ENCODE measurements at regions not wholly inside any gene's neighbourhood (a gene's known extent, or its start where the extent isn't known, plus 50 kb on each side); places are given as distances from the start of the nearest gene placed in this dataset.
"Not testable (repeated sequence)": the region's sequence is repeated elsewhere in the genome, so short reads cannot be mapped to it uniquely, and the experiment has no call there.

GRCh38 chr1:2851918-2852317 lies 50.4 kb upstream of the TTC34 start:
- not testable (repeated sequence) for DNase-seq (ENCODE audit: extremely low read depth in 1 of 11, low read depth in 9 of 11, low spot score in 4 of 11)

DNA sequence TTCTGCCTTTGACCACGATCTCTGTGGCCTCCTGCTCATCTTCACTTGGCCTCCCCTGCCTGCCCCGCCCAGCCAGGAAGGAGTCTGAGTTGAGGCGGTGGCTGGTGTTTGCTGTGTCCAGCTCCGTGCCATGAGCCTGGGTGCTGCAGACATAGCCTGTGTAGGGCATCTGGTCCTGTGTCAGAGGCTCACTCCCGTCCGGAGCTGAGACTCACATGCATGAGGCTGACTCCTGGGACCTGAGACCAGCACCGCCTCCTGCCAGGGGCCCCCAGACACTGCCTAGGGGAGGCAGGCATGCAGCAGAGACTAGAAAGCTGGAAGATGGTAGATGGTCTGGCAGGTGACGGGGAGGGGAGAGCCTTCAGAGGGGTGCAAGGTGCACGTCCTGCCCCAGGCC lies 52.2 kb upstream of the TTC34 start:
- DNase-seq (ENCODE audit: extremely low read depth in 1 of 11, low read depth in 9 of 11, low spot score in 4 of 11), result no peak

- DNase-seq (ENCODE audit: extremely low read depth in 1 of 11, low read depth in 9 of 11, low spot score in 4 of 11), result no peak
These were observed 52.7 kb upstream of the TTC34 start for GRCh38 chr1:2854151-2854550.

- DNase-seq (ENCODE audit: extremely low read depth in 1 of 11, low read depth in 9 of 11, low spot score in 4 of 11), result no peak
These were observed 53.1 kb upstream of the TTC34 start for GRCh38 chr1:2854611-2855010.

DNA sequence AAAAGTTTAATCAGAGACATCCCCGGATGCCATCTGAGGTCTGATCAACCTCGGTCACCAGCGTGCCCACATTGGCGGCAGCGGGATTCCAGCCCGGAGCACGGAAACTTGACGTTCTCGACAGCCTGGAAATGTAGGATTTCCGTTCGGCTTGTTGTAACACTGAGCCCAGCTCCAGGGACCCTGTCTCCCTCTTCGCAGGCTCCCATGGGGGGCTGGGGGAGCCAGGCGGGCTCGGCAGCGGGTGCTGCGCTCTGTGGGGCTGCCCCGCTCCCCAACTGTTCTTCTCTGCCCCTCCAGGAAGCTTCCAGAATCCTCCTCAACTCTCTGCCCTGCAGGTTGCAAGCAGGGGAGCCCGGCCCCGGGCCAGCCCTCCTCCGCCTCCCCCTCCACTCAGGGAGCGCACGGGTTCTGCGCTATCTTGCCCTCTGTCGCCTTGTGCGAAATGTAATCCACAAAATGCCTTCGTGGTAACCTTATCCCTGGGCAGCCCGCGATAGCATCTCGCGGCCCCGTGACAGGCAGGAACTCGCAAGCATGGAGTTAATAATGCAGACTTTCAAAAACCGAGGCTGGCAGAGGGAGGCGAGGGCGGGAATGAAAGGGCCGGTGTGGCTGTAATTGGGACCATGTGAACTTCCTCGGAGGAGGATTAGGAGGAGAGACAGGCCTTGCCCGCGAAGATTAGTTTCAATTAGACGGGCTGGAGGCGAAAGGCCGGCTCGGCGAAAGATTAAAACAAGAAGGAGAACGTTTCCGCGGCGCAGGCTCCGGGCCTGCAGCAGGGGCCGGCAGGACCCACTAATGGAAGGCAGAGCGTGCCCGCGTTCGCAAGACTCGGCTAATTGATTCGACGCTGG lies 53.9 kb upstream of the TTC34 start:
- DNase-seq (ENCODE audit: extremely low read depth in 1 of 11, low read depth in 9 of 11, low spot score in 4 of 11), result no peak

- no peak for DNase-seq (ENCODE audit: extremely low read depth in 1 of 11, low read depth in 9 of 11, low spot score in 4 of 11)
These were observed 54.5 kb upstream of the TTC34 start for GRCh38 chr1:2856066-2856390.

GRCh38 chr1:2856676-2857375 lies 55.3 kb upstream of the TTC34 start:
- no peak for DNase-seq (ENCODE audit: extremely low read depth in 1 of 11, low read depth in 9 of 11, low spot score in 4 of 11)

GRCh38 chr1:2857521-2857920 lies 56.0 kb upstream of the TTC34 start:
- DNase-seq (ENCODE audit: extremely low read depth in 1 of 11, low read depth in 9 of 11, low spot score in 4 of 11), result no peak

GRCh38 chr1:2858676-2859075 lies 57.2 kb upstream of the TTC34 start:
- DNase-seq (ENCODE audit: extremely low read depth in 1 of 11, low read depth in 9 of 11, low spot score in 4 of 11), result no peak

DNA sequence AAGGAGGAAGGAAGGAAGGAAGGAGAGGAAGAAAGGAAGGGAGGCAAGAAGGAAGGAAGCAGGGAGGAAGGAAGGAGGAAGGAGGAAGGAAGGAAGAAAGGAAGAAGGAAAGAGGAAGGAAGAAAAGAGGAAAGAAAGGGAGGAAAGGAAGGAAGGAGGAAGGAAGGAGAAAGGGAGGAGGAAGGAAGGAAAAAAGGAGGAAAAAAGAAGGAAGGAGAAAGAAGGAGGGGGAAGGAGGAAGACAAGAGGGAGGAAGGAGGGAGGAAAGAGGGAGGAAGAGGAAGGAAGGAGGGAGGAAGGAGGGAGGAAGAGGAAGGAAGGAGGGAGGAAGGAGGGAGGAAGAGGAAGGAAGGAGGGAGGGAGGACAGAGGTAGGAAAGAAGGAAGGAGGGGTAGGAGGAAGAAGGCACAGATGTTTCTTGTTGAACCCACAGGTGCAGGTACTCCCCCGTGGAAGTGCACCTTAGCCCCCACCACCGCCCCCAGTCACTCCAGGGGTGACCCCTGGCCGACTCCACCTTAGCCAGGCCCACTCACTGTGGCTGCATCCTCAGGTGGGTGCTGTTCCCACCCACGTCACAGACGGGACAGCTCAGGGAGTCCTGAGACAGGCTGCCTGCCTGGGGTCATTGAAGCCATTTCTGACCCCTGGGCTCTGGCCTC lies 57.9 kb upstream of the TTC34 start:
- no peak for DNase-seq (ENCODE audit: extremely low read depth in 1 of 11, low read depth in 9 of 11, low spot score in 4 of 11)

DNA sequence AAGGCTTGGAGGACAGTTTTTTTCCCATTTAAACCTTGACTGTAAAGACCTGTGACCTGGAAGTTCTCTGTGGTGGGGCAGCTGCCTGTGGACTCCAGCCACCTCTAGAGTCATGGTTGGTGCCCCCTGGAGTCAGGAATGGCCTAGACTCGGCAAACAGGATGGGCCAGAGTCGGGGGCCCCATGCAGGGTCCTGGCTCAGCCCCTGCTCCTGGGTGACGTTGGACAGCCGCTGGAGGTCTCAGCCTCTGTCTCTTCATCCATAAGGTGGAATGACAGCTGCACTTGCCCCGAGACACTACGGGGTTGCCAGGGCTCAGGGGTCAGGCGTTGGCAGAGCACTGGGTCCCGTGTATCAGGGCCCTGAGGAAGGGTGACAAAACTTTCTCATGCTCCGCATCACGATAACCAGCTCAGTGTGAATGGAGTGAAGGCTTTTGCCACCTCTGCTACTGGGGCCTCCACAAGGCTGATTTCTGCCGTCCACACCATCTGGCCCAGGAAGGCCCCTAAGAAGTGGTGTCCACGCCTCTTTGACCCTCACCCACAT lies 58.5 kb upstream of the TTC34 start:
- no peak for DNase-seq (ENCODE audit: extremely low read depth in 1 of 11, low read depth in 9 of 11, low spot score in 4 of 11)

DNA sequence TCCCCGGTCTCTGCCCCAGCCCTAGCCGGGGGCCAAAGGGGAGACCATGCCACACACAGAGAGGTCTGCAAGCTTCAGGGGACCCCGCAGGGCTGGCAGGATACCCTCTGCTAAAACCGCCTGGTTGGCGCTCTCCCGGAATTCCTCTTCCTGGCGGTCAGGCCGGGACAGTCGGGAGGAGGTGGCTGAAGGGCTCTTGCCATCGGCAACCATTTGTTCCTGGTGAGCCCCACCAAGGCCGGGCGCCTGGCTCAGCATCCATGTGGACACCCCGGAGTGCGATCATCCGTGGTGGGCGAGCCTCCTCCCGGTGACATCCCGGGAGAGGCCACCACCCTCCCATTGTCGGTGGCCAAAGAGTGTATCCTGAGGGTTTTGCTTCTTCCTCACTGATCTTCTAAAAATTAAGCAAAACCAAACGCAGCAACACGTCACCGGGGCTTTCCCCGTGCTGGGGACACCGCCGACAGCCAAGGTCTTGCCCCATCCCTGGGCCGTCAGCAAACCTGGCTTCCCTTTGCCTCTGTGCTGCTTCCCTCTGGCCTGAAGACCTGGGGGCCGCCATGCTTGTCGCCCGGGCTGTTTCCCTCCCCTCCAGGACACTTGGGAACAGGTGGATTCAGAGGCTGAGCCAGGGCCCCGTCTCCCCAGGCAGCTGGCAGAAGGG lies 59.1 kb upstream of the TTC34 start:
- no peak for DNase-seq (ENCODE audit: extremely low read depth in 1 of 11, low read depth in 9 of 11, low spot score in 4 of 11)

- DNase-seq (ENCODE audit: extremely low read depth in 1 of 11, low read depth in 9 of 11, low spot score in 4 of 11), result no peak
These were observed 59.9 kb upstream of the TTC34 start for GRCh38 chr1:2861143-2861987.

- no peak for DNase-seq (ENCODE audit: extremely low read depth in 1 of 11, low read depth in 9 of 11, low spot score in 4 of 11)
These were observed 60.7 kb upstream of the TTC34 start for GRCh38 chr1:2861988-2862813.

- DNase-seq (ENCODE audit: extremely low read depth in 1 of 11, low read depth in 9 of 11, low spot score in 4 of 11), result no peak
These were observed 61.5 kb upstream of the TTC34 start for GRCh38 chr1:2862814-2863647.

DNA sequence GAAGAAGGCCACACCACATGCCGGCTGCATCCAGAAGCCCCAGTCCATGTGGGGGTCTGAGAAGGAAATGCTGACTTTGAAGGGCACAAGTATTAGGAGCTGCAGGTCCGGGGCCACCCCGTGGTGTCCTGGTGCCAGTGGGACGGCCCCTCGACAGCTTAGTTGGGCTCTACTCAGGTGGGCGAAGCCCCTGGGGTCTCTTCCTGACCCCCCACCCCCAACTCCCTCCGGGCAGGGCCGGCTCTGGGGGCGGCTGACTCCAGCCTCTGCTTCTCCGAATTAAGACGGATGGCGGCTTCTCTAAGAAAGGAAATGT lies 62.1 kb upstream of the TTC34 start:
- no peak for DNase-seq (ENCODE audit: extremely low read depth in 1 of 11, low read depth in 9 of 11, low spot score in 4 of 11)

All from renal cortex interstitium (tissue), 11 donors.